Stimulated activated CD4-positive, alpha-beta T cell treated with anti-CD3 and anti-CD28 coated beads, Interleukin-4, amount 100 ng/mL, for 24 hours (primary cell): ENCODE measurements at regions not wholly inside any gene's neighbourhood (a gene's known extent, or its start where the extent isn't known, plus 50 kb on each side); places are given as distances from the start of the nearest gene placed in this dataset.

ENCODE experiments used
- DNase-seq: peaks from one replicate; pipeline ENCODE4 v3.0.0-alpha.2; 2020

DNA sequence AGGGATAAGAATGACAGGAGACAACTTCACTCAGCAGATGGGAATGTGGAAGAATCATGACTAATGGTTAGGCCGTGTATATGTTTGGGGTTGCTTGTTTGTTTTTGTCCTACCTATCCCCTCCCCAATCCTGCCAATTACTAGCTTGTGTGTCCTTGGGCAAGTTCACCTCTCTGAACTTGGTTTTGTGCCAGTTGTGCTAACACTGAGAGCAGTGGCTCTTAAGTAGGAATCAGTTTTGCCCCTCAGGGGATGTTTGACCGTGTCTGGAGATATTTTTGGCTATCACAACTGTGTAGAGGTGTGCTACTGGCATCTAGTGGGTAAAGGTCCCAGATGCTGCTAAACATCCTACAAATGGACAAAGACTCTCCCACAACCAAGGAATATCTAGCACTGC, 287.0 kb downstream of the DMRT2 start:
- DNase-seq: no peak

DNA sequence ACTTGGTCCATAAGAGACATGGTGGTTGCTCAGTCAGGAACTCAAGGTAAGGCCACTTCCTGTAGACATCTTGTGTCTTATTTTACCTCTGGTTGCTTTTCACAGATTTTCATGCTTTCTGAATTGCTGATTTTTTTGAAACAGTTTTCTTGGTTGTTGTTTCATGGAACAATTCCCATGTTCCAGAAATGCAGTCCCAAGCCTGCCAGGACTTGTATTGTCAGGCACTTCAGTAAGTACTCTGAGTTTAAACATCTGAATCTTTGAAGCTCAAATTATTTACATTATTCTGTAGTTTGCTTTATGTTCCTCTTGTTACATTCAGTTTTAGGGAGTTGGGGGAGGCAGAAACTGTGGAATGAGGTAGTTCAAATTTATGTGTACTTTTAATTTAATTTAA, 290.2 kb downstream of the DMRT2 start:
- no peak for DNase-seq

DNA sequence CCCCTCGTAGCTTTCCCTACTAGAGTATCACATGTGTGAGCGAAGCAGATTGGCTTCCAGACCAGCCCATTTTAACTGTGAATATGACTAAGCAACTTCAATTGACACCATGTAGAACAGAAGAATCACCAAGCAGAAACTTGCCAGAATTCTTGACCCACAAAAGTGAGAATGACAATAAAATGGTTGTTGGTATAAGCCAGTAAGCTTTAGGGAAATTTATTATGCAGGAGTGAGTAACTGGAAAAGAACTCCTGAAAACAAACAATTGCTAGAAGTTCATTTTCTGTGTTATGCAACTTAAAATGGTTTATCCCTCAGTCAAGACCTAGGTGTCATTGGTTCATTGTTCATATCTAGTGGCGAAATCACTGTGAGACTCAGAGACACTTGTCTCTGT, 303.1 kb downstream of the DMRT2 start:
- DNase-seq: no peak

DNA sequence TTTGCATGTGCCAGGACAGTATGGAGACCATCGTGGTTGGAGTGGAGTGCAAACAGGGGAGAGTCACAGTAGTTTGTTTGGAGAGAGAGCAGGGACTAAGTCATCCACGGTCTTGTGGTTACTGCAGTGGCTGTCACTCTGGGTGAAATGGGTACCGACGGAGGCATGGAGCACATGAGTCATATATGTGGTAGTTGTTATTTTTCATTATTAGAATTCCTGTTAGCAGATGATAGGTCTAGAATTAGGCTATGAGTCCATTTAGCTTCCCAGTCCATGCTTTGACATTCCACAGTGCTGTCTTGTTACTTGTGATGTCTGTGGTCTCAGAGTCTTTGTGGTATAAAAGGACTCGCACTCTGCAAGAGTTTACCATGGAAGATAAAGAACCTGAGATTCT, 303.9 kb downstream of the DMRT2 start:
- DNase-seq: no peak

DNA sequence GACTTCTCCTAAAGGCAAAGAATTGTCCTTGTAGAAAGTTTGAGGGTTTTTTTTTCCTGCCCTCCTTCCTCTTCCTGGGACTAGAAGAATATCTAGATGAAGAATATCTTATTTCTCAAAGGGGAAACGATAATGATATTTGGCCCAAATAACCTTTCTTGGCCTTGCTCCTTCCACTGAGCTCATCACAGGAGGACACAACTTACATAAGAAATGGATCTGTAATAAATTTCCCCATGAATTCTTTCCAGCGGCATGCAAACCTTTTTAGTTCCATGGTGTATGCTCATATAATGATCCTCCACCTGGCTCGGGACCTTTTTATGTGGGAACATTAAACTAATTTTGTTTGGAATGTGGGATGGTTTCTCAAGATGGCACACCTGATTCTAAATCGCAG, 304.4 kb downstream of the DMRT2 start:
- DNase-seq: no peak

DNA sequence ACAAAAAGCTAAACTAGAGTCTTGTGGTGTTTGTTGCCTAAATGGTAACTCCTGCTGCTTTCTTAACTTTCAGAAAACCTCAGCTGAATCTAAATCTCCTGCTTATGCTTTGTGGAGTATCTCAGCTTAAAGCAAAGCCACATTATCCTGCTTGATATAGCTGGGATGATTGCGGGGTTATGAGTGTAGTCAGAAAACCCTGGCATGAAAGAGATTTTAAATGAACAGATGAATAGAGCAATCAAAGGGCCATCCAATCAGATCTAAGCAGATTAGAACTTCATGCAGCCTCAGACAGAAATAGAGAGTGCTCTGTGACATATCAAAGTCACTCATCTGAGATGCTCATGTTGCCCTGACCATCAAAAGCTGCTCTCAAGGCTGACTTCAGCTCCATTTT, 305.5 kb downstream of the DMRT2 start:
- no peak for DNase-seq

DNA sequence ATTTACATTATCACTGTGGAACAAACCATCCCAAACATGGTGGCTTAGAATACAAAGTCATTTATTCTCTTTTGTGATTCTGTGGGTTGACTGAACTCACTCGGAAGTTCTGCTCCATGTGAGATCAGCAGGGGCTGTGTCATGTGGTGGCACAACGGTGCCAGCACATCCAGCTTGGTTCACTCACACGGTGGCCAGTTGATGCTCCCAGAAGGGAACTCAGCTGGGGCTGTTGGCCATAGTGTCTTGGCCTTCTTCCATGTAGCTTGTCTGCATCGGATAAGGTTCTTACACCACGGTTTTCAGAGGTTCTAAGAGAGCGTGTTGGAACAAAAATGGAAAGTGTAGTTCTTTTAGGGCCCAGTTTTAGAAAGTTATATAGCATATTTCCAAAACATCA, 312.7 kb downstream of the DMRT2 start:
- no peak for DNase-seq

DNA sequence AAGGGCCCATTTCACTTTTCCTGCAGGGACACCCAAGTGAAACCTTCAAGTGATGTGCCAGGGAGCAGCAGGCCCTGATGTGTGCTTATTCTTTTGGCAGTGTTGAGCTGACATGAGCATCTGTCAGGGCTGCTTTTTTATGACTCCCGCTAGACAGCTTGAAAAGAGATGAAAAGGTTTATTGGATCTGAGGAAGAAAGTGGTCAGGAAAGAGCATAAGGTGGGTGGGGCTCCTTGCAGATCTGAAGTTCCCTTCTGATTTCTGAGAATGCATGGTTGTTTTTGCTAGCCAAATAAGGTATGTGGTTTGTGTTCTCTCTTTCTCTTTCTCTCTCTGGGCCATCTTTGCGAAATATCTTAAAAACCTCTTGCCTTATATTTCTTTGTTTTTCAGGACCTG, 316.1 kb downstream of the DMRT2 start:
- DNase-seq: no peak

DNA sequence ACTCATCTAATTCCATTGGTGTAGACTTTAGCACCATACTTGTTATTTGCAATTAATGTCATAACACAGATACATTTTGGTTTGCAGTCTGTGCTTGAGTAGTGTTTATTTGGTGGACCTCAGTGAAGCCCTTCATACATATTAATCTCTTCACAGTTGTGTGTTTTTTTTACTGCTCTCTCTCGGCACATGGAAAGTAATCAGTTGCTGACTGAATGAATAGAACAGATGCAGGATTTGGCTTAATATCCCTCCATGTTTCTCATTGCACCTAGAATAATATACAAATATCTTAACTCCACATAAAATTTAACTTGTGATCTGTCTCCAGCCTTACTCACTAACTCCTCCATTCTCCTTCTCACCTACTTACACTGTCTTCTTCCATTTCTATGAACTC, 319.1 kb downstream of the DMRT2 start:
- no peak for DNase-seq

DNA sequence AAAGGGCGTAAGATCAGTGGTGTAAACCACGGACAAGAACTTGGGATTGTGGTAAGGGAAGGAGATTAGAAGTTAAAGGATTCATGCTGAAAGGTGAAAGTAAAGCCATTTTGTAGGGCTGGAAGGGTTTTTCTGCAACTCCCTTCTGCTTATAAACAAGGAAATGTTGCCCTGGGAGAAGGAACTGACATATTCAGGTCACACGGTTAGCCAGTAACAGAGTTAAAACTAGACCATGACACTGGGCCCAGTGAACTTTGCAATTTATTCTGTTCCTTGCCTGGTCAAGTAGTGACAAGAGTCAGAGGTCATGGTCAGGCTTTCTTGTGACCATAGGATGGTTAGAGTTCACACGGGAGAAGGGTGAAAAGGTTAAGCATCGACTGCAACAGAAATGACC, 323.3 kb downstream of the DMRT2 start:
- DNase-seq: no peak

DNA sequence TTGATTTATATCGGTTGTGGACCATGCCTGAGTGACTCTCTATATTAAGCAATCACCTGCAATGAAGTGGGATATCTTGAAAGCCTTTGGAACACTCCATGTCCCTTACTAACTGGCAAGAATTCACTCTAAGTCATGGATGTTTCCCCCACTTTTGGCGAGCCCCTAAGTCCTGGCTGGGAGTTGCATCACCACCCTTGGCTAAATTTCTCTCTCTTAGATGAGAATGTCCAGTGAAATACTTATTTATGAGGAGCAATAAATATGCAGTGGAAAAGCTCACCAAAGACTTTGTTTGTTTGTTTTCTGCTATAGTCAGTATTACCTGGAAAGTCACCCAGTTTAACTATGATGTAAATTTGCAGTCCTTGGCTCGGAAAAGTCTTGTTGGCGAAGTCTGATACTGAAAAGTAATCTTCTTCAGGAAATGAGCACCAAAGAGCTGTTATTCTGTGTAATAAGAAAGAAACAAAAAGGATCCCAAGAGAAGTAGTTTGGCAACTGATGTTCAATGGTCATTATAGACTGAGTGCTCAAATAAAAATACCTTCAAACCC, 333.8 kb downstream of the DMRT2 start:
- DNase-seq: no peak

DNA sequence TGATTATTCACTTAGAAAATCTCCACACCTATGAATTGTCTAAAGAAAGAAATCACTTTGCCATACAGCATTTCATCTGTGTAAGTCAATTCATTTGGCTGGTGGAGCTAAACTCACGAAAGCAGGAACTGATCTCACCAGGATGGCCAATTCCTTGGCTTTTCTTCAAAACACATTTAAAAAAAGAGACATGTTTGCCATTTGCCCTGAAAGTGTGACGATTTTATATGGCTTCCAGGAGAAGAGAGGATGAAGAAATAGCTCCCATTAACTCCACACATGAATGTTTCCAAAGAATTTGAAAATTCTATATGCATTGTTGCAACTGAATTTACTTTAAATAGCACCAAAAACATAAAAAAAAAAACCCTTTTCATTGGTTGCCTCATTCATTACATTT, 334.7 kb downstream of the DMRT2 start:
- DNase-seq: no peak

DNA sequence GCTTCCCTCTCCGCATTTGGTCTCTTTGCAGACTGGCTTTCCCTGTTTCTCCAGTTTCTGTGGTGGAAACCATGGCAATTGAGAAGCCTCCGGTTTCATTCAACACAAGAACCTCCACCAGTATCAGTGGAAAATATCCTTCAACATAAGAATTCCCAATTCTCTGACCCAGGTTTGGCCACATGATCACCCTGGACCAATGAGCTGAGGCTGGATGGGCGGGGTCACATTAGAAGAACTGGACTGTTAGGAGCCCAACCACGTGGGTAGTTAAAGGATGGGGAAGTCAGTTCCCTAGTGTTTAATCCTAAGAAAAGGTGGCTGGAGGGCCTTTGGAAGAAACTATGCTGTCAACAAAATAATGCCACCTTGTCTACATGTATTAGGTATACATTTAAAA, 336.3 kb downstream of the DMRT2 start:
- no peak for DNase-seq

DNA sequence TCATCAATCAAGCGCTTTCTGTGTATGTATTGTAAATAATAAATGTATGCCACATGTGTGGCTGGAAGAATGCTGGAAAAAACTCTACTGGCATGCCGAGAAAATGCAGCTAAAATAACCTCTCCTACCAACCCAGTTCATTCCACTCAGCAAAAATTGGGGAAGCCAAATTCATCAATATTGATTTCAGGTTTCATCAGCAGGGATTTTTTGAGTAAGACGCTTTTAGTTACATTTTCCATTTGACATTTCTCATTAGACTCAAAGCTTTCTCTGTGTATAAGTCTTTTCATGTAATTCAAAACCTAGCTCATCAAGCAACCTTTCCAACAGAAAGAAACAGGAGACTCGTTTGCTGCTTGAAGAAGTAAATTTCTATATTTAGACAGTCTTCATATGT, 338.1 kb downstream of the DMRT2 start:
- DNase-seq: no peak

DNA sequence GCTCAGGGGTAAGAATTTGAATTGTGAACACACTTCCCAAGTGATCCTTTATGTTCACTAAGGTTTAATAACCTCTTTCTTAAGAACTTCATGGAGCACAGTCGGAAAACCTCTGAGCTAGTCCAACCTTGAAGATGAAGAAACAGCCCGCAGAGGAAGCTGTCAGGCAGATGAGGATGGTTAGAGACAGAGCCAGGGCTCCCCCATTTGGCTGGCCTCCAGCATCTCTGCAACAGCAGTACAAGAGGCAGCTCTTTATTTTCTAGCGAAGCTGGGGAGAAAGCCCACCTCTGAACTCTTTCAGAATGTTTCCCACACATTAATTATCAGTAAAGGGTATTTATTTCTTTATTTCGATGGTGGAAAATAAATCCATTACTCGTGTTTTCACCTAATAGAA, 350.8 kb downstream of the DMRT2 start:
- DNase-seq: no peak

DNA sequence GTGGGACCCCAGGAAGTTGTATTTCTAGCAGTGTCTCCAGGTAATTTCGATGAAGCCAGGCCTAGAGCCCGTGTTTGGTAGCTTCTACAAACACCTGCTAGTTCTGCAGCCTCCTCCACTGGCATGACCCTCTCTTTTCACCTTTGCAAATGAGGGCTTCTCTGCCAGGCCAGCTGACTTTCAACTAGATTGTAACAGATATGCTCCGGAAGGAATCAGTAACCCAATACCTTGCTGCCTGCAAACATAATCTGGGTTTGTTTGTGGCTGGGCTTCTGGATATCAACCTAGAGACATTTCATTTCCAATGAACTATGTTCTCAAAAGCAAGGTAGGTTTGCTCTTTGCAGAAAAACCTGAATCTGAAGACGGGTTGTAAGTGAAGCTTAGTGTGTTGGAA, 354.8 kb downstream of the DMRT2 start:
- DNase-seq: no peak

DNA sequence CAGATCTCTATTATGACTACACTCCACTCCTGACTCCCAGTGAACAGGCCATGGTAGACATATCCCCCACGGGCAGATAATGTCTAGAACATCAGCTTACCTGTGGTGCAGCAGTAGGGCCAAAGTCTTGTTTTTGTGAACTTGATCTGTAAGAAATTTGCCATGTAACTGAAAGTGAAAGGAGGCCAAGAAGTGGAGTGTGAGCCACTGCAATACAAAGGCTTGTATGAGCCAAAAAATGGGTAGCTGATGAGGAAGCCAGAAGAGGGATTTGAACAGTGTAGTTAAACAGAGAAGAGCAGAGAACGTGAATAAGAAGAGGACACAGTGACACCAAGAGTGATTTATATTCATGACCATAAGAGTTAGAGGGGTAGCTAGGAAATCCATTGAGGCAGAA, 361.7 kb downstream of the DMRT2 start:
- DNase-seq: no peak

DNA sequence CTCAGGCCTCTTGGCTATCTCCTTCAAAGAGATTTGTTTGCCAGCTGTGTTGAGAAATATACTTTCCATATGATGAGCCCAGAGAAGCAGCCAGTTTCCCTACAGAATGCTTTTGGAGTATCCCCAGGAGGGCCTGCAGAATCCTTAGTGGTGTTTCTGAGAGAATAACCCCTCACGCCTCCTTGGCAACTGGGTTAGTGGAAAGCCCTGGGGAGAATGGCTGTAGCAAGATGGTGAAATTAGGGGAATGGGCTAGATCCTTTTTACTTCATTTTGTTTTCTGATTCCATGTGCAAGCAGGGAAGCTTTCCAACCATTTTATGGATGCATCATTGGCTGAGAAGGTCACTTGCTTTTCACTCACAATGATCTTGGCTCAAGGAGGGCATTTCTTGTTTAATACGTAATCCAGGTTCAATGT, 364.6 kb downstream of the DMRT2 start:
- DNase-seq: no peak

DNA sequence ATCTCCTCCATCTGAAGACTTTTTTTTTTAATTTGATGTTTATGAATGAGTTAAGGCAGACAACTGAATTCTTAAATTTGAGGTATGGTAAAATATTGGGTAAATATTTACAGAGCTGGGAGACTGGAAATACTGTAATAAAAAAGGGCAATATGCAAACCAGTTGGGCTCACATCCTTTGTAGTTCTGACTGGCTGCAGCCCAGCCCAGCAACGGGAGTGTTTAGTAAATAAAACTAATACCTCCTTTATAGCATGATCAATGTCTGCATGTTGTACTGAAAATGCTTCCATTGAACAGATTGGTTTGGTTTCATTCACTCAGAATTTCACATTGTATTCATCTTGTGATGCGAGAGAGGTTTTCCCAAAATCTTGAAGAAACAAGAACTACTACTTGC, 365.0 kb downstream of the DMRT2 start:
- DNase-seq: no peak

DNA sequence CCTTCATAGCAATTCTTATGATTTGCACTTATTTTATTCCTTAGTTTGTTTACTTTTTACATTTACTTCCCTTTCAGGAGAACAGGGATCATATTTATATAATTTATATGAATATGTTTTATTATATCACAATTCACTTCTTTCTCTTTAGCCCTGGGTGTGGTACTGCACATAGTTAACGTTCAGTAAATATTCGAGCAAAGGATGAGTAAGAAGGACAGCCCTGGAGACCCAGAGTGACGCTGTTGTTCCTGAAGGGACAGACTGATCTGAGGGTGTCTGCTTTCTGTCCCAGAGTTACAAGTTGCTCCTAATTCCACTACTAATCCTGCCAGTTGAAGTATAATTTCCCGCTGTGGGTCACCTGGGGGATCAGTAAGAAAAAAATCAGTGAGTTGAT, 366.1 kb downstream of the DMRT2 start:
- no peak for DNase-seq

DNA sequence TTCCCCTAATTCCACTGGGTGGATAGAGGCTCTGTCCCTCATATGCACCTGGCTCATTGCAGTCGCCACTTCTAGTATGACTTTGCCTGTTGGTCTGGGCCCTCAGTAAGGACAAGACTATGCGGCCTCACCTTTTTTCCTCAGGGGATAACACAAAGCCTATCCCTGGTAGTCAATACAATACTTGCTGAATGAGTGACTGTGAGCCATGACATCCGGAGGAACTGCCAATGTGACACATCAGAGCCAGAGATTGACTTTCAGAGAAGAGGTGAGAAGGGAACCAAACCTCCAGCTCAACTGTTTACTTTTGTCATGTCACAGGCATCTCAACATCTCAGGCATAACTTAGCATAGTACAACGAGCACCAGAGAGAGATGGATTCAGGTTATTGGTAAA, 371.3 kb downstream of the DMRT2 start:
- no peak for DNase-seq

DNA sequence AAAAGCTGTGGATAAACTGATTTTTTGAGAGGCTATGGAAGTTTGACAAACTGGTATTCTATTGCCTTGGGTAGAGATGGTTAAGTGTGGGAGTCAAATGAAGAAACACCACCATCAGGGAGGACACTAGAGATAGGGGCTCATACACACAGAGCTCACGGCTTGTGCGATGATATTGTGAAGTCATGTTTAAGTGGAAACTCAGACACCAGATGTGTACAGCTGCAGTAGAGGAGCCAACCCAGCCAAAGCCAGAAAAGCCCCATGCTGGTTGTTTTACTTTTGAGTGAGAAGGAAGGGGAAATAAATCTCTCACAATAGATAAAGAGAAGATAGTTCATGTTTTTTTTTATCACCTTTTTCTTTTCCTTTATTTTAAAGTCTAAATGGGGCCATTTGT, 377.7 kb downstream of the DMRT2 start:
- no peak for DNase-seq

DNA sequence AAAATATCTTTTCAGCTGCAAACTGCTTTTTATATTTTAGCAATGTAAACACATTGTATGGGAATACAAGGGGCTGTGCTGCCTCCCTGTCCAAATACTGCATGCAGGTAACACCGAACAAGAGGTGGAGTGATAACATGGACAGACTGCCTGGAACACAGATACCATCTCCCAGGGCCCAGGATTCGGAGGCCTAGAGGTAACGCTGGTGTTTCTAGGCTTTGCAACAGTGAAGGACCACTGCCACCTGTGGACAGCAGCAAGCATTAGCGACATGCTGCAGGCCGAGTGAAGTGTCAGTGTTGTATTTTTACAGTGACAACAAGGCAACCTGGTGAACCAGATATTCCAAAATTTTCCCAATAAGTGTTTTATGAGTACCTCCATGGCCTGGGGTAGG, 379.1 kb downstream of the DMRT2 start:
- DNase-seq: no peak

DNA sequence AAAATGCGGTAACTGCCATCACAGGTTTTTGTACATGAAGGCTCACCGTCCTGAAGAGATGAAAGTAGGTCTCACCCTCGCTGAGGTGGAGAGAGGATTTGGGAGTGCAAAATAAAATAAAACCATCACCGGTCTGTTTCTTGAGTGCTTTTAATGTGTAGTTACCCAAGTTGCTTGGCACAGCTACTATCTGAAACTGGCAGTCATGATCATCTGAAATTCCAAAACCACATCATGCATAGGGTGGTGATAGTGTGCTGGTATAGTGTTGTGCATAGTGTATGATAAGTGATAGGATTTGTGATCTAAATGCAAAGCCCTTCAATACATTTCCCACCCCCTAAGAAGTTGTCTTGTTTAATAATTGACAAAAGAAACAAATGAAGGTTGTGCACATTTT, 381.3 kb downstream of the DMRT2 start:
- no peak for DNase-seq

DNA sequence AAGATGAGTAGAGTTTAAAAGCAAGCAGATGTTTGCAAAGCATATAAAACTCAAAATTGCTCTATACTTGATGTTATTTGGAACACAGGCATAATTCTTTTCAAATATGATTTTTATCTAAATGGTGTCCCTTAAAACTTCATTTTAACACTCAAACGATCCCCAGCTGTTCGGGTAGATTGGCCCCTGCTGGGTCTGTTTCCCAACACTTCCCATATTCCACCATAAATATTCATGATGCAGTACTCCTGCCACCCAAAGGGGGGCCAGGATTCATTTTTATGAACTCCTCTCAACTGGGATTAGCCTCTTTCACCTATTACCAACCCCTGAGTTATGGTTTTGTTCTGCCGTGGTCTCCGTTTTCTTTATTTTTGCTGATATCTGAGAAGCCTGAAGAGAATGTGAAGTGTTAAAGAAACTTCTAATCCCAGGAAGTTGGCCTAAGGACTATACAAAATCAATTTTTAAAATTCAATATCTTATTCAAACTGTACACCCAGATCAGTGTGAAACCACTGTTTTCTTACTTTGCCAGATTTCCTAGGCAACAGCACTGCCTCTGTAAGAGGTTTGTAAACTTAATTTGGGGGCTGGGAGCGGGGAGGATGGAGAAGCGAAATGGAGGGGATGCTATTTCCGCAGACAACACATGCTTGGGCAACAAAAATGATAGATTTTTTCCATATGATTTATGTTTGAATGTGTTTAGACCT, 384.1 kb downstream of the DMRT2 start:
- no peak for DNase-seq
